Endothelial cell (in vitro differentiated cells): ENCODE measurements at regions not wholly inside any gene's neighbourhood (a gene's known extent, or its start where the extent isn't known, plus 50 kb on each side); places are given as distances from the start of the nearest gene placed in this dataset.

Source experiments
- DNase-seq: peaks from one replicate; pipeline ENCODE4 v3.0.0; 2021; ENCODE audit warnings: low spot score
- H3K27ac Mint-ChIP-seq: one replicate; pipeline ENCODE4 v1.8.0; 2021; ENCODE audit warnings: mixed read lengths, inconsistent platforms; ENCODE audit not compliant: unreplicated experiment
- H3K27me3 Mint-ChIP-seq: one replicate; pipeline ENCODE4 v1.8.0; 2021; ENCODE audit warnings: mild to moderate bottlenecking, moderate library complexity, mixed read lengths, inconsistent platforms; ENCODE audit not compliant: unreplicated experiment
- H3K36me3 Mint-ChIP-seq: one replicate; pipeline ENCODE4 v1.8.0; 2021; ENCODE audit warnings: mild to moderate bottlenecking, low read depth, mixed read lengths, inconsistent platforms; ENCODE audit not compliant: unreplicated experiment
- H3K4me1 Mint-ChIP-seq: one replicate; pipeline ENCODE4 v1.8.0; 2021; ENCODE audit warnings: mild to moderate bottlenecking, mixed read lengths, inconsistent platforms; ENCODE audit not compliant: unreplicated experiment
- H3K4me3 Mint-ChIP-seq: one replicate; pipeline ENCODE4 v1.8.0; 2021; ENCODE audit warnings: mild to moderate bottlenecking, mixed read lengths, inconsistent platforms; ENCODE audit not compliant: unreplicated experiment
- H3K9me3 Mint-ChIP-seq: one replicate; pipeline ENCODE4 v1.8.0; 2021; ENCODE audit warnings: mixed read lengths, inconsistent platforms; ENCODE audit not compliant: unreplicated experiment
- TF ChIP-seq, protein P1 (sequence below): fragments of 200-600 bp; sonication (generic); IDR thresholded peaks from one replicate; pipeline ENCODE4 v1.5.0; 2021; ENCODE audit warnings: antibody characterized with exemption; ENCODE audit not compliant: unreplicated experiment

DNA sequence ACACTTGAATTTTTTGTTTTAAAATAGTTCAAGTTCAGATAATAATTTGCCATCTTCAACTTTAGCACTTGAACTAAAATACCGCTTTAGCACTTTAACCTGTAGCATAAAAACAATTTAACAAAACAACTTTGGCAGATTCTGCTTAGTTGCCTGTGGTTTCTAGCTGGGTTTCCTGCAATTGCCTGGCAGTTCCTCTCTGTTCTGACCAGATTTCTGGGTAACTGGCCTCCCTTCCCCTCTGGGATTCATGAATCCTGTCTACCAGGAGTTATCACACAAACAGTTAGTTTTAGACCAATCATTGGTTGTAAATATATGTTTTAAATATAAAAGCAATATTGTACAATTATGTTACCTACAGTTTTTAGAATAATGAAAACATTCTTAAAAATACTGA lies 89.8 kb upstream of the HDAC9 start:
- Mint-ChIP-seq H3K27ac (peak overlapping the region; percentile 55), H3K9me3 (no peaks in the 10 kb centered on the region), H3K27me3 (no peaks in the 10 kb centered on the region), H3K4me3 (no peak overlapping the region), H3K36me3 (no peaks in the 10 kb centered on the region), H3K4me1 (peaks cover 17% of the 10 kb centered on the region)
- TF ChIP-seq, protein P1, sequence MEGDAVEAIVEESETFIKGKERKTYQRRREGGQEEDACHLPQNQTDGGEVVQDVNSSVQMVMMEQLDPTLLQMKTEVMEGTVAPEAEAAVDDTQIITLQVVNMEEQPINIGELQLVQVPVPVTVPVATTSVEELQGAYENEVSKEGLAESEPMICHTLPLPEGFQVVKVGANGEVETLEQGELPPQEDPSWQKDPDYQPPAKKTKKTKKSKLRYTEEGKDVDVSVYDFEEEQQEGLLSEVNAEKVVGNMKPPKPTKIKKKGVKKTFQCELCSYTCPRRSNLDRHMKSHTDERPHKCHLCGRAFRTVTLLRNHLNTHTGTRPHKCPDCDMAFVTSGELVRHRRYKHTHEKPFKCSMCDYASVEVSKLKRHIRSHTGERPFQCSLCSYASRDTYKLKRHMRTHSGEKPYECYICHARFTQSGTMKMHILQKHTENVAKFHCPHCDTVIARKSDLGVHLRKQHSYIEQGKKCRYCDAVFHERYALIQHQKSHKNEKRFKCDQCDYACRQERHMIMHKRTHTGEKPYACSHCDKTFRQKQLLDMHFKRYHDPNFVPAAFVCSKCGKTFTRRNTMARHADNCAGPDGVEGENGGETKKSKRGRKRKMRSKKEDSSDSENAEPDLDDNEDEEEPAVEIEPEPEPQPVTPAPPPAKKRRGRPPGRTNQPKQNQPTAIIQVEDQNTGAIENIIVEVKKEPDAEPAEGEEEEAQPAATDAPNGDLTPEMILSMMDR: no peak
- no peak for DNase-seq

- no peak for DNase-seq
- H3K9me3 Mint-ChIP-seq: no peaks in the 10 kb centered on the region
- TF ChIP-seq, protein P1: no peak
- no peaks in the 10 kb centered on the region for H3K36me3 Mint-ChIP-seq
- H3K4me3 Mint-ChIP-seq: no peak overlapping the region
- peaks cover 17% of the 10 kb centered on the region for H3K4me1 Mint-ChIP-seq
- peak overlapping the region; percentile 70 for H3K27ac Mint-ChIP-seq
- no peaks in the 10 kb centered on the region for H3K27me3 Mint-ChIP-seq
These were observed 88.2 kb upstream of the HDAC9 start for GRCh38 chr7:18407385-18407784.

DNA sequence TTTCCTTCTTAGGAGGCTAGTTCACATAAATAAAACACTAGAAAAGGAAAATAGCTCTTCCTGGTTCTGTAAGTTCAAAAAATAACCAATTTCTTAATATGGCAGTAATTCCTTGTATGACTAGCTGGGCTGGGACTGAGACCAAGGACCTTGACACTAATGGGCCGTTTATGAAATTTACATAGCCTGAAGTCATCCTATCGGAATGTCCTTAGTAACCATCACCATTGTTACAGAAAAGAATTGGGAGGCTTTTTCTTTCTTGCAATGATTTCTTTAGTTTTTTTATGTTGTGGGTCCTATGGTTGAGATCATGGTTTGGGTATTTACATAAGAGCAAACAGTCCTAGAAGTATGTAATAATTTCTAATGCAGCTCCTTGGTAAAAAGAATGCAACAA lies 87.1 kb upstream of the HDAC9 start:
- Mint-ChIP-seq H3K27me3 (no peaks in the 10 kb centered on the region), H3K9me3 (no peaks in the 10 kb centered on the region), H3K27ac (no peak overlapping the region), H3K36me3 (no peaks in the 10 kb centered on the region), H3K4me3 (no peak overlapping the region), H3K4me1 (peaks cover 17% of the 10 kb centered on the region)
- DNase-seq: no peak
- TF ChIP-seq, protein P1: no peak

DNA sequence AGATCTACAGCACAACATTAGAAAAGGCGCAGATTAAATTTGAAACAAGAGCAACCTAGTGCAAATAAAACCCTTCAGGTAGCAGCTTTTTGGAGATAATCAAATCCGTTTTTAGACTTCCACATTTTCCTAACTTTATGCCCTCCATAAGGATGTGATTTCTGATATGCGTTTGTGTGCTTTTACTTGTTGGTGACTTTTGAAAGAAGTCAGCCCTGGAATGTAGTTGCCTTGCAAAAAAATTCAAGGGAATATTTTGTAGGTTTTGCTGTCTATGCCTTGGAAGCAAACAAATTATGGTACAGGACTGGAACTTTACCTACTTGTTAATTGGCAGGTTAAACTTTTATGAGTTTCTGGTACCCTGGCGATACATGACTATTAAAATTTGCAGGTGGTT lies 86.7 kb upstream of the HDAC9 start:
- H3K27me3 Mint-ChIP-seq: no peaks in the 10 kb centered on the region

DNA sequence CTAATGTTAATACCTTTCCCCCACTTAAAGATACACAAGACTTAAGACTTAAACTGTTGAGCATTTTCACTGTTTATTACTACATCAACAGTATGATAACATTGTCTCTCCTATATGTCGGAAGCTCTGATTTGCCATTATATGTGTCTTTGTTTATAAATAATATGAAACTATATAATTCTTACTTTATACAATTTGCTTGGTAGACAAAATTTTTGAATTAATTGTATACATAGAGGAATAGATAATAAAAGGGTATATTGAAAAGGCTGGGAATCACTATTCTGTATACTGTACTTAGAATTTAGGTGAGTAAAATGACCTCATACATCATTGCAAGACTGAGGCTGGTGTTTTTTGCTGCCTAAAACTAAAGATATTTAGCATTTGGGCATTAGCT lies 82.1 kb upstream of the HDAC9 start:
- no peak overlapping the region for H3K27ac Mint-ChIP-seq
- H3K9me3 Mint-ChIP-seq: no peaks in the 10 kb centered on the region
- H3K4me3 Mint-ChIP-seq: no peak overlapping the region
- no peaks in the 10 kb centered on the region for H3K36me3 Mint-ChIP-seq
- TF ChIP-seq, protein P1: no peak
- H3K27me3 Mint-ChIP-seq: no peaks in the 10 kb centered on the region
- no peak for DNase-seq
- peaks cover 10% of the 10 kb centered on the region for H3K4me1 Mint-ChIP-seq

More for the DNA sequence above, 86.7 kb upstream of the HDAC9 start:
- TF ChIP-seq, protein P1: no peak
- peaks cover 17% of the 10 kb centered on the region for H3K4me1 Mint-ChIP-seq
- H3K27ac Mint-ChIP-seq: no peak overlapping the region
- no peak for DNase-seq
- H3K4me3 Mint-ChIP-seq: no peak overlapping the region
- H3K36me3 Mint-ChIP-seq: no peaks in the 10 kb centered on the region
- H3K9me3 Mint-ChIP-seq: no peaks in the 10 kb centered on the region
